ENCODE measurements at regions not wholly inside any gene's neighbourhood (a gene's known extent, or its start where the extent isn't known, plus 50 kb on each side); places are given as distances from the start of the nearest gene placed in this dataset.
"Not testable (repeated sequence)": the region's sequence is repeated elsewhere in the genome, so short reads cannot be mapped to it uniquely, and the experiment has no call there.

DNA sequence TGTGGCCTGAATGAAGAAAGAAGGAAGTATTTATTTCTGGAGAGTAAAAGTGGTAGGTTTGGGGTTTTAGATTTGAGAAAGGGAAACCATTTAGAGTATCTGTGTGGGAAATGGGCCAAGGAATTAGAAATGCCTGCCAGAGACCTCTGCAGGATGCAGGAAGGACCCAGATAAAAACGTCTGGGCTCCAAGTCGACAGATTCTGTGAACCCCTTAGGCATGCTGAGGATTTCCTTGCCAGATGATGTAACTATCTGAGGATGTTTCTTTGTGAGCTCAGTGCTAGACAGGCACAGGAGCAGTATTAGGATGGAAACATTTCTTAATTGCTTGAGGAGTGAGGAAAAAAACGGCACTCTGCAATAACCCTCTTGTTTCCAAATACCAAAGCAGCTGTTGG is 251.8 kb upstream of the DMRT1 start:
- no peak for DNase-seq

DNA sequence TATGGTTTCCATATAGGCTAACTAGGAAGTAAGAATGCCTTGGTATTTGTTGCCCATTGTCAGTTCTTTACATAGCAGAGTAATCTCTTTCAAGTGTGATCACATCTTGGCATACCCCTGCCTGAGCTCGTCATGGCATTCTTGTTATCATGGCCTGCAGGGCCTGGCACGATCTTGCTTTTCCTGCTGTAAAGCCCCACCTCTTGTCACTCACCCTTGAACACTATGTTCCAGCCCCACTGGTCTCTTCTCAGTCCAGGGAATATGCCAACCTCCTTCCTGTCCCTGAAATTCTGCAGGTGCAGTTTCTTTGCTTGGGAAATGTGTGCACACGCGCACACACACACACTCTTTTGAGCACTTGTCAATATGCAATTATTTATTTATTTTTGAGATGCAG is 250.2 kb upstream of the DMRT1 start:
- DNase-seq = no peak

DNA sequence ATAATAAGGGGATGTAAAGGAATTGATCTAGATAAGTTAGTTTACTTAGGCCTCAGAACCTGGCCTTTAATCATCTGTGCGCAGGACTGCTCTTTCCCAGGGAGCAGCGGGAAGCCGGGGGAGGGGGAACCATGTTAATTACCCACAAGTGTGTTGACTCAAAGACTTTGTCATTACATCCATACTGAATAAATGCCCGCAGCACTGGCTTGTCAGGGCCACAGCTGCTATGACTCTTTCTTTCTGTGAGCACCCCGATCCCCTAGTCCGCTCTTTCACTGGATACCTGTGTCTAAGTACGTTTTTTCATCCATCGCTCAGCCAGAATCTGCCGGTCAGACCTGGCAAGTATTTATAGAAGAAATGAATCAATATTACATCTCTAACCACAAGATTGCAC is 249.3 kb upstream of the DMRT1 start:
- DNase-seq = no peak

DNA sequence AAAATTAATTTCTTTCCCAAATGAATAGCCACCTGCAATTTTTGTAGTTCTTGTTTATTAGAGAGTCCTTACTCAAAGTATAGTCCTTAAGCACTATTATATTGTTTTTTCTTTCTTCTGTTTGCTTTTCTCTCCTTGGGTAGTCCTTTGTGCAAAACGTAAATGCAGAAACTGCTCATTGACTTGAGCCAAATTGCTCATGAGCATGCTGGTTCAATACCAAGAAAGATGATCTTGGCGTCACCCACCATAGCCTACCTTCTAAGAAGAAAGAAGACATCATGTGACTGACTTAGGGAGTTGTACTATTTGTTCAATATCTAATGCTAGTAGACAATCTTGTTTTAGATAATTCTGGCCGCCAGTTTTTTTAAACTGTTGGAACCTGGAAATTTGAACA is 248.8 kb upstream of the DMRT1 start:
- no peak for DNase-seq

DNA sequence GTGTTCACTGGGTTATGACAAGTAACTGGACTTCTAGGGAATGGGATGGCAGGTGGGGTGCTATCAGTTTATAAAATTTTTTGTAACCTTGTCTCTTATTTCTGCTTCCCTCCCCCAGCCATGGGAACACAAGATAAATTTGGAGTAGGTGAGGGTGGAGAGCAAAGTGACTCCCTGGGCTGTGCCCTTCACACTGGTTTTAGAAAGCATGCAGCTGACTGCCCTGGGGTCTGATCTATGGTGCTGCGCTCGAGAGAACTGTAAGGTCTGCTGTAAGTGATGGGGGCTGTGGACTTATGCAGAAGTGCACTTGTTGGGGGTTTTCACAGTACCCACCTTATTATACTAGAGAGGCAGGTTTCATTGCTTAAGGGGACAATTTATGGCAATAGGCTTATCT is 247.7 kb upstream of the DMRT1 start:
- DNase-seq = no peak

DNA sequence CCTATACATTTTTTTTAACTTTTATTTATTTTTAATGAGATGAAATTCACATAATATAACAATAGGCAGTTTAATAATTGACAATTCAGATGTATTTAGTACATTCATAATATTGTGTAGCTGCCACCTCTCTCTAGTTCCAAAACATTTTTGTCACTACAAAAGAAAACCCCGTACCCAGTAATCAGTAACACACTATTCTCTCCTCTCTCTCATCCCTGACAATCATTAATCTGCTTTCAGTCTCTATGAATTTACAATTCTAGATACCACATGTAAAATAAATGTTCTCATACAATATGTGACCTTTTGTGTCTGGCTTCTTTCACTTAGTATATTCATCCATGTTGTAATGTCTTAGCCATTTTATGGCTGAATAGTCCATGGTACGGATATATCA is 244.8 kb upstream of the DMRT1 start:
- DNase-seq = no peak

DNA sequence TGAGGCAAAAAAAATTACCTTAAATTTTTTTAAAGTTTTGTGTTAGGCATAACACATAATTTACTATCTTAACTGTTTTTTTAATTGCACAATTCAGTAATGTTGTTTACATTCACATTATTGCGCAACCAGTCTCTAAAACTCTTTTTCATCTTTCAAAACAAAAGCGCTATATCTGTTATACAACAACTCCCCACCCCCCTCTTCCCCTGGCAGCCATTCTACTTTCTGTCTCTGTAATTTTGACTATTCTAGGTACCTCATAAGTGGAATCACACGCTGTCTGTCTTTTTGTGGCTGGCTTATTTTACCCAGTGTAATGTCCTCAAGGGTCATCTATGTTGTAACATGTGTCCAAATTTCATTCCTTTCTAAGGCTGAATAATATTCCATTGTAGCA is 241.5 kb upstream of the DMRT1 start:
- no peak for DNase-seq

DNA sequence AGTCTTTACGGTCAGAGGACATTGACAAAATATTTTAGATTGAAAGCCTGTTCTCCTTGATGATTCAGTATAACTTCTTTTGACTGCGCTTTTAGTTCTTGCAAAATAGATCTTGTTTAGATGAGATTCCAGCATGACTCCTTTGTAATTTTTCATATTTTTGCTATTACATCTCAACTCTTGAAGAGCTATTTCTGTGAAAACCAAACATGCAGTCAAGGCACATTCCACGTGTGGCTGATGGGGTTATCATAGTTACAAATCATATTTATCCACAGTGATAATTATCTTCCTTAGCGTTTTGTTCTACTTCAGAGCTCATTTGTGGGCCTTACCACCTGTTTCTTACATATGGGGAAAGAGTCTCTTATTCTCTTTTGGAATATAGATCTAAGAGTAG is 238.8 kb upstream of the DMRT1 start:
- DNase-seq = no peak

DNA sequence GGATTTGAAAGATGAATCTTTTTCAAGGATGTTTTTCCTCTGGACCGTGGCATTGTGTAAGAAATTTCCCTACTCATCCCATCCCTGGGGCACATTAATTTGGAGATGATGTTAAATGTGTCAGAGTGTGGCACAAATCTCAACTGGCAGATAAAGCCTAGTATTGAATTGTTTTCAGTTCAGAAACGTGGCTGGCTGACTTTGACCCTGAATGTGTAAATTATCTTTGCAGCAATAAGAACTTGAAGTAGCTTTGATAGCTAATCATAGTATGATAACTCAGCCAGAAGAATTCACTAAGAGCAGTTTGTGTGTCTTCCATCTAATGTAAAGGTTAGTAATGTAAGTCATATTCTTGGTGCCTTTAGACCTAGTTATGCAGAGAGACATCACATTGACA is 238.4 kb upstream of the DMRT1 start:
- DNase-seq = no peak

DNA sequence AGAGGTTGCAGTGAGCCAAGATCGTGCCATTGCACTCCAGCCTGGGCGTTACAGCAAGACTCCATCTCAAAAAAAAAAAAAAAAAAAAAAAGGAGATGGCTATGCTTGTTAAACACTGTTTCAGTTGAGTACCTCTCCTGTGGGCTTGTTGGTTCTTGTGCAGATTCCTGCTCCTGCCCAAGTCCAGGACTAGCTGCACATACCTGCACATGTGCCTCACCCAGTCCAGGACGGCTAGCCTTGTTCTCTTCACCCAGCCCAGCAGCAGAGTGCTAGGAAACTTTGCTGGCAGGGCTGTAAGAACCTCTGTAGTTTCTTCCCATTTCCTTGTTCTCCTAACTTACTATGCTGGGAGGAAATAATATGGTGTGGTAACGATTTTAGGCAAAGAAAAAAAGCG is 234.1 kb upstream of the DMRT1 start:
- no peak for DNase-seq

DNA sequence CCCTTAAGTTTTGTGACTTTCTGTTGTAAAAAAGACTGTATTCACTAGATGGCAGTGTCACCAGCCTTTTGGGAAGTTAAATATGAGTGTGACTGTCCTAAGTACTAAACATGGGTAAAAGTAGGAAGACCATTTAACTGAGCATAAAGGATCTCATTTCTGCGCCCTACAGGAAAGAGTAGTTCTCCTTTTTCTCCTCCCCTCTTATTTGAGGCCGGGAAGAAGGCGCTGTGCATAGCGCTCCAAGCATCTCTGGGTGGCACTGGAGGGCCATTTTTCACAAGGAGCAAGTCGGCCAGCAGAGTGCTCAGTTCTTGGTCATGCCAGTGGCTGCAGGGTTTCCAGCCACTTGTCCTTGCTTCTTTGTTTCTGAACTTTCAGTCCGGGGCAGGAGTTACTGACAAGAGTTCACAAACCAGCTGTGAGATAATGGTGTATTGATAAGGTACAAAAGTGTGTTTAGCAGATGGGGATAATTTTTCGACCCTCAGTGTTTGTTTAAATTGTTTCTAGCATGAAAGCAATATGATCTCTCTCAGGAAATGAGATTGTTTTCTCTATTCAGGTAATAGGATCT is 227.6 kb upstream of the DMRT1 start:
- DNase-seq = peak; percentile 51

DNA sequence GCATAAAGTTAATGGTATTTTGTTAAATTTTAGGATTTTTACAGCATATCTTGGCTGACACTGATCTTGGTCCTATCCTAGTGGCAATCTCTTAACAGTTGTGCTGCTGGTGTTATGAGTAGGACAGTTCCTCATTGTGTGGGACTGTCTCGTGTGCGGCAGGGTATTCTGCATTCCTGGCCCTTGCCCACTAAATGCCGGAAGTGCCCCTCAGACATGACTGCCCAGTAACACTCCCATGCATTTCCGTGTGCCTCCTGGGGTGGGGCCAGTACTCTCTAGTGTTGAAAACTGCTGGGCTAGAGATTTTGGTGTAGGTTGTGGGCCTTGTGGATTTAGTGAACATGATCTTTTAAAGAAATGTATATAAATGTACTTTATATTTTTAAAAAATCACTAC is 227.1 kb upstream of the DMRT1 start:
- no peak for DNase-seq

DNA sequence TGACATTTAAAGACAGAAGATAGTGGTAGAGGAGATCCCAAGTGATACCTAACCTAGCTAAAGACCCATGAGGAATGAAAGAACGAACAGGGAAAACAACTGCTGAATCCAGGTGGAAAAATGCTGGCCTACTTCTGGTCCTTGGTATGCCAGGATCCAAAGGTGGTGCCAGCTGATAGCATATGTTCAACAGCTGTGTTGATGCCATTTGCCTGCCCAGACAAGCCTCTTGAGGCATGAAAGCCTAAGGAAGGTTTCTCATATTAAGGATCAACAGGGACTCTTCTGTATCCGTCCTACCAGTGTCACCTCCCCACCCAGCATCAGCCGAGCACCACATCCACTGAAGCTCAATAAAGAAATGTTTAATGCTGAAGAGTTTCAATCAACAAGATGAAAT is 225.7 kb upstream of the DMRT1 start:
- DNase-seq = no peak

DNA sequence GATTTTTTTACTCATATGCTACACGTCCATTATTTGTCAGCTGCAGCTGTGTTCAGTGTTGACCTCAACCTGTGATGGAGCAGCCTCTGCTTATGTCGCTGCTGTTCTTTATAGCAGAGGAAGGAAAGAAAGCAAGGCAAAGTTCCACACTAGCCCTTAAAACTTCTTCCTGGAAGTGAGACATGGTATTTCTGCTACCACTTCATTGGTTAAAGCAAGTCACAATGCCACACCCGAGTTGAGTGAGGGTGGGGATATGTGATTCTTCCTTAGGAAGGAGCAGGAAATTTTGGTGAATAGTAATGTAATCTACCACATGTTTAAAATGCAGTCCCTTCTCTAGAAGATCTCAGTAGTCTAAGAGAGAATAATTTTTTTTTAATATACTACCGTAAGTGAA is 224.8 kb upstream of the DMRT1 start:
- DNase-seq = no peak

DNA sequence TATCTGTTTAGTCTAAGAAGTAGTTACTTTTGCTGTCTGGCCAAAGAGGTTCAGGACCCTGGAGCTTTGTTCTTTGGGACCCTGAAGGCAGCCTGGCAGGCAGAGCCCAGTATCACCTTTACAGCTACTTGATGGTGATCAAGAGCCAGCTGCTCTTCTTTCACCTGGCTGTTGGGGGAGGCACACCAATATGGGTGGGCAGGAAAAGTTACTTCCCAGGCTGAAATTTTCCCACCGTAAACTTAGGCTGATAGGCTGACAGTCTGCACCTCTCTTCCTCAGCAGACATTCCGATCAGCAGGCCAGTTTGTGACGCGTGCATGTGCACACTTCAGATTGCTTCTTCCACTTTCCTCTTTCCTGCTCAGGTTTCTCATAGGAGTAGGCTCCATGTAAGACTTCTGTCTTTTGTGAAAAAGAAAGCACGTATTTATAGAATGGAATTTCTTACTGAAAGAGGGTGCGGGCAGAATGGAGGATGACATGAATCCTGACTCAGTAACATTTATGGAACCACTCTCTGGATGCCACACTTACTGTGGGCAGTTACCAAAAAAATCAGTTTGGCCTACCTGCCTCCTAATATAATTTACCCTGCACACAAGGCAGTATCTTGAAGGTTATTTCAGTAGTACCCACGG is 223.9 kb upstream of the DMRT1 start:
- DNase-seq = no peak

DNA sequence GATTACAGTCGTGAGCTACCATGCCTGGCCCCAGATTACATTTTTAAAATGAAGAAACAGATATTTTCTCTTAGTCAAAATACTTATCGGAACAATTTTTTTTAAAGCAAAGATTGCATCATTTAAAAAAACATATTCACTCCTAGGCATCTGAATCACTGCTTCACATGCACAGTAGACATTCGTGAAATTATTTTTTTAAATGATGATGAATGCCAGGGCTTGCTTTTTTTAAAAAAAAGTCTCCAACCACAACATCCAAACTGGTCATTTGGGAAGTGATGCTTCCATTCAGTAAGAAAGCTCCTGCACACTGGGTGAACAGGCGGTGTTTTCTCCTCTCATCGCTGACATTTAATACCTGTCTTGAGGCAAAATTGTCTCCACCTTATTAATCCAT is 223.0 kb upstream of the DMRT1 start:
- DNase-seq = no peak

DNA sequence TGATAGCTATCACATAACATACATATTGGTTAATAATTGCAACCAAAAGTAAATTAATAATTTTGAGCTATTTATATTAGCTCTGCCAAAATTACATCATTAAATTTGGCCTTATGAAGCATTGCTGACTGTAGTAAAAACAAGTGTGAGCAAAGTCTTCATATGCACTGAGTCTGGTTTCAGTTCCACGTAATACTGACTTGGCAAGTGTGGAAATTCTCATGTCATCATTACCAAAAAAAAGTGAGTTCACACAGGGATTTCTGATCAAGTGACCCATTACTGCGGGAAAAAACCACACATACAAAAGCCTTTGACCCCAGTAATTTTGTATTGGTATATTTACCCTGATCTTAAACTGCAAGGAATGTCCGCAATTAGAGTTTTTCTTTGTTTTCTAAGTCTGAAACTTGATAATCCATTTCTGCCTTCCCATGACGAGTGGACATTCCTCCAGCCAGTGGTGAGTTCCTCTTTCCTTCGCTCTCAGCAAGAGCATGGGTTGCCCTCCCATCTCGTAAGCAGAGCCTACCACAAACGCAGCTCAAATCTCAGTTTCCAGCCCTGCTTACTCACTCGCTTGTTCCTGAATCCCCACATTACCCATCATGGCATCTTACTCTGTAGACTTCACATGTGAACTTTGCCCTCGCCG is 220.2 kb upstream of the DMRT1 start:
- no peak for DNase-seq

DNA sequence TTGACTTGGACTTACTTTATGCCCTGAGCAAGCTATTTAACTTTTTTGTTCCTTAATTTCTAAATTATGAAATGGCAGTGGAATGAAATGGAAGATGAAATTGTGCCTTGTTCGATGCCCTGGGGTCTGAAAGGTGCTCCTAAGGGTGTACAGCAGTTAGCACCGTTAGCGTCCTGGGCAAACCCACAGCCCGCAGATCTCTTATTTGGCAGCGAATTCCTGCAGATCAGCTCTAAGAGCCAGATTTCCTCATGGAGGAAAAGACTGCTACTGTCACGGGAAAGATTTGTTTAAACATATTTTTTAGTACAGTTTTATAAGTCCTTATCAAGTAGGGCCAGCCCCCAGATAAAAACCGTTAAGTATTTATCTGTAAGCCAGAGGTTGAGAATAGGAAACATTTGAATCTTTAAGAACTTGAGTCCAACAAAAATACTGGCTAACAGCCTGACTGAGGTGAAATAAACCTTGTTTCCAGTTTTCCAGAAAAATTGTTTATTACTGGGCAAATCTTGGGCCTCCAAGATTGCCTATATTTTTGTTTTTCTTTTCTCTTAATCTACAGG is 216.5 kb upstream of the DMRT1 start:
- DNase-seq = no peak

DNA sequence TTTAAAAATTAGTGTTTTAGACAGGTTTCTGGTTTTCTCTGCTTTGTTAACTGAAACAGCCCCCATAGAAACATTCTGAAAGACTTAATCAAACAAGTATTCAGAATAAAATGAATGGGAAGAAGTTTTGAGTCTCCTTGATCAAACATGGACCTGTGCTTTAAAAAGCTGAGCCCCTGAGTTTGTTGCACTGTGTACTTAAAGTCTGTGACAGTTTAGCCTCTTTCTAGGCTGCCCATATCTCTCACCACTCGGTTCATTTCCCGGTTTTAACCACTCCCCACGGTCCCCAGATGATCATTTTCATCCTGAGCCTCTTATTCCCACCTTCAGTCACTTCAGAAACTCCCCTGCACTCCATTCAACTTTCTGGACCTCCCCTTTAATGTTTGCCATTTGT is 215.9 kb upstream of the DMRT1 start:
- no peak for DNase-seq

DNA sequence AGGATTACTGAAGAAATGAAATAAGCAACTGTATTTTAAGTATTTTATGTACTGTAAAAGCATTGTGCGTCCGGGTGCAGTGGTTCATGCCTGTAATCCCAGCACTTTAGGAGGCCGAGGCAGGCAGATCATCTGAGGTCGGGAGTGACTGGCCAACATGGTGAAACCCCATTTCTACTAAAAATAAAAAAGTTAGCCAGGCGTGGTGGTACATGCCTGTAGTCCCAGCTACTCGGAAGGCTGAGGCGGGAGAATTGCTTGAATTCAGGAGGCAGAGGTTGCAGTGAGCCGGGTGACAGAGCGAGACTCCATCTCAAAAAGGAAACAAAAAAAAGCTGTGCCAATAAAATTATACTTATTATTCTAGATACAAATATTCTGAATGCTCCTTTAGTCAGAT is 215.4 kb upstream of the DMRT1 start:
- DNase-seq = not testable (repeated sequence)

DNA sequence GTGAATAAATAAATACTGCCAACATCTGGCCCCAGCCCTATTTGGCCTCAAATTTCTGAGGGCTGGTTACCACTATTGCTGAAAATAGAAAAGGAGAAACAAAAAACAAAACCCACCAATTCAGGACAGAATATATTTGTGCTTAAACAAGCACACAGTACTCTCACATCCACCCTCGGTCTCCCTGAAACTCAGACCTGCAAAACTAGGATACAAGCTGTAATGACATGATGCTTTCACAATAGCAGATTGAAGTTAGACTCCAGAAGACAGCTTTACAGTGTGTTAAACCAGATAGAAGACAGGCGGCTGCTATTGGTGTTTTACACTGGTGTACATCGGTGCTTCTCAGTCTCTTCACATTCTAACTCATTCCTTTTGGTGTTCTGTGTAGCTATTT is 214.9 kb upstream of the DMRT1 start:
- DNase-seq = no peak

DNA sequence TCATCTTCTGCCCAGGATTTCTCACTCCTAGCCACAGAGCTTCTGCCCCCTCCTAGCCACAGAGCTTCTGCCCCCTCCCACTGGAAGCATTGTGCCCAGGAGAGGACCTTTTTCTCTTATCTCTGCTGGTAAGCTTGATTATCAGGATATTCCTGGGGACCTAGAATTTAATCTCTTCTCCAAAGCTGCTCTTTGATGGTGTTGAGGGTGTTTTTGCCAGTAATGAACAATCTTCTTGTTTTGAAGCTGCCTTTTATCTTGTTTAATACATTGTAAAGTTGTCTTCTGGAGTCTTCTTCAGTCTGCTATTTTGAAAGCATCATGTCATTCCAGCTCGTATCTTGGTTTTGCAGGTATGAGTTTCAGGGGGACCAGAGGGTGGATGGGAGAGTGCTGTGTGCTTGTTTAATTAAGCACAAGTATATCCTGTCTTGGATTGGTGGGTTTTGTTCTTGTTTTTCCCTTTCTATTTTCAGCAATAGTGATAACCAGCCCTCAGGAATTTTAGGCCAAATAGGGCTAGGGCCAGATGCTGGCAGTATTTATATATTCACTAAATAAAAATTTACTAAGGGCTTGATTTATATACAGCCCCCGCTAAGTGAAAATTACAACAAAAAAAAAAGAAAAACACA is 214.0 kb upstream of the DMRT1 start:
- DNase-seq = no peak

DNA sequence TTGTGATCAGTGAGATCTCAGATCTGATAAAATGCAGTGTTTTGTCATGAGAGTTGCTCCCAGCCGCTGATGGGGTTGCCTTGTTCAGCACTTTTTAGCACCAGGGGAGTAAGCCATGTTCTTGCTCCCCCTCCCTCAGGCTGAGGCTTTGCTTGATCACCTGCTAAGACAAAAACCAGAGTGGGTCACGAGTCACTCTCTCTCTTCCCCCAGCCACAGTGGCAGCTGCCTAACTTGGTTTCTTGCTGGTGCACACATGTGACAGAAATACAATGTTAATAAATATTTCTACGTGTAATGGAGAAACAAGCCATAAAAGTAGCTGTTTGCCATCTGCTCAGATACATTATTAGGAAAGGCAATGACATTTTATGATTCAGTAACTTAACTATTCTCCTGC is 212.4 kb upstream of the DMRT1 start:
- DNase-seq = no peak

DNA sequence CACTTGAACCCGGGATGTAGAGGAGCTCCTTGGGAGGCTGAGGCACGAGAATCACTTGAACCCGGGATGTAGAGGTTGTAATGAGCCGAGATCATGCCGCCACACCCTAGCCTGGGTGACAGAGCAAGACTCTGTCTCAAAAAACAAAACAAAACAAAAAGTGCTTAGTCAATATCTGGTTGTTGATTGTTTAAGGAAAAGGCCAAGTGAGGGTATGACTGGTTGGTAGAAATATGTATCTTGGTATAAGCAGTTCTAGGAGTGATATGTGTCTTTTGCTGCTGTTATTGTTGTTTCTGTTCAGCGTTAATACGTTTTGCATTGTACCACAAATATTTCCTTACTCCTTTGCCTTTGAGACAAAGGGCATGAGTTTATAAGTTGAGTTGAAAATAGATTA is 210.7 kb upstream of the DMRT1 start:
- DNase-seq = no peak
